ENCODE measurements at regions not wholly inside any gene's neighbourhood (a gene's known extent, or its start where the extent isn't known, plus 50 kb on each side); places are given as distances from the start of the nearest gene placed in this dataset.

DNA sequence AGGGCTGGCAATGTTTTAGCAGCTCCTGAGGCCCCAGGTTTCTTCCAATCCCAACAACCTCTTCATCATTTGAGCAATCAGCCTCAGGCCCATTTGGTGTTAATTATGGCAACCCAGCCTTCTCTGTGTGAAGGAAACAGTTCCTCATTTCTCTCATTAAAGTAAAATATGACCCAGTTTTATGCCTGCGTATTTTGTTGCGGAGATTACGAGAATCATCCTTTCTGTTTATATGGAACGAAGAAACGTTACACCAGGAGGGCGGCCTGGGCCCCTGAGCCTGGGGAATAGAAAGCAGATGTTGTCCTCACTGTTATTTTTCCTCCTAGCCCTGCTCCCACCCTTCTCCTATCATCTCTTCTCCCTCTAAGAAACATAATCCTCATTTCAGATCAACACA, 332.2 kb upstream of the USP24 start:
- TF ChIP-seq EGR1 (IDR thresholded peaks at IDR 0.05) (no peak), YY1 (IDR thresholded peaks at IDR 0.05; ENCODE audit: low read depth) (no peak), FOXM1 (IDR thresholded peaks at IDR 0.05; ENCODE audit: borderline replicate concordance, low read depth) (no peak), NFIC (IDR thresholded peaks at IDR 0.05) (no peak), TEAD4 (IDR thresholded peaks at IDR 0.05) (no peak), RAD21 (IDR thresholded peaks at IDR 0.05; ENCODE audit: low read depth) (no peak), CREB1 (IDR thresholded peaks at IDR 0.05; ENCODE audit: low read depth) (no peak)
- TF ChIP-seq, protein P1, sequence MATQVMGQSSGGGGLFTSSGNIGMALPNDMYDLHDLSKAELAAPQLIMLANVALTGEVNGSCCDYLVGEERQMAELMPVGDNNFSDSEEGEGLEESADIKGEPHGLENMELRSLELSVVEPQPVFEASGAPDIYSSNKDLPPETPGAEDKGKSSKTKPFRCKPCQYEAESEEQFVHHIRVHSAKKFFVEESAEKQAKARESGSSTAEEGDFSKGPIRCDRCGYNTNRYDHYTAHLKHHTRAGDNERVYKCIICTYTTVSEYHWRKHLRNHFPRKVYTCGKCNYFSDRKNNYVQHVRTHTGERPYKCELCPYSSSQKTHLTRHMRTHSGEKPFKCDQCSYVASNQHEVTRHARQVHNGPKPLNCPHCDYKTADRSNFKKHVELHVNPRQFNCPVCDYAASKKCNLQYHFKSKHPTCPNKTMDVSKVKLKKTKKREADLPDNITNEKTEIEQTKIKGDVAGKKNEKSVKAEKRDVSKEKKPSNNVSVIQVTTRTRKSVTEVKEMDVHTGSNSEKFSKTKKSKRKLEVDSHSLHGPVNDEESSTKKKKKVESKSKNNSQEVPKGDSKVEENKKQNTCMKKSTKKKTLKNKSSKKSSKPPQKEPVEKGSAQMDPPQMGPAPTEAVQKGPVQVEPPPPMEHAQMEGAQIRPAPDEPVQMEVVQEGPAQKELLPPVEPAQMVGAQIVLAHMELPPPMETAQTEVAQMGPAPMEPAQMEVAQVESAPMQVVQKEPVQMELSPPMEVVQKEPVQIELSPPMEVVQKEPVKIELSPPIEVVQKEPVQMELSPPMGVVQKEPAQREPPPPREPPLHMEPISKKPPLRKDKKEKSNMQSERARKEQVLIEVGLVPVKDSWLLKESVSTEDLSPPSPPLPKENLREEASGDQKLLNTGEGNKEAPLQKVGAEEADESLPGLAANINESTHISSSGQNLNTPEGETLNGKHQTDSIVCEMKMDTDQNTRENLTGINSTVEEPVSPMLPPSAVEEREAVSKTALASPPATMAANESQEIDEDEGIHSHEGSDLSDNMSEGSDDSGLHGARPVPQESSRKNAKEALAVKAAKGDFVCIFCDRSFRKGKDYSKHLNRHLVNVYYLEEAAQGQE (IDR thresholded peaks at IDR 0.05; ENCODE audit: low read depth): no peak

- TF ChIP-seq, protein P1 (IDR thresholded peaks at IDR 0.05; ENCODE audit: low read depth): no peak
- TF ChIP-seq USF1 (IDR thresholded peaks at IDR 0.05): no peak
- TF ChIP-seq EP300 (IDR thresholded peaks at IDR 0.05; ENCODE audit: borderline replicate concordance): no peak
- no peak for TF ChIP-seq ZBTB7A (IDR thresholded peaks at IDR 0.05; ENCODE audit: low read depth)
- TF ChIP-seq RAD21 (IDR thresholded peaks at IDR 0.05; ENCODE audit: low read depth): no peak
- no peak for TF ChIP-seq EGR1 (IDR thresholded peaks at IDR 0.05)
- TF ChIP-seq, protein P2, sequence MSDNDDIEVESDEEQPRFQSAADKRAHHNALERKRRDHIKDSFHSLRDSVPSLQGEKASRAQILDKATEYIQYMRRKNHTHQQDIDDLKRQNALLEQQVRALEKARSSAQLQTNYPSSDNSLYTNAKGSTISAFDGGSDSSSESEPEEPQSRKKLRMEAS (IDR thresholded peaks at IDR 0.05): no peak
- no peak for TF ChIP-seq NFIC (IDR thresholded peaks at IDR 0.05)
- no peak for TF ChIP-seq TEAD4 (IDR thresholded peaks at IDR 0.05)
- TF ChIP-seq TAF1 (IDR thresholded peaks at IDR 0.05; ENCODE audit: low read depth): no peak
- TF ChIP-seq CEBPB (IDR thresholded peaks at IDR 0.05): no peak
- TF ChIP-seq YY1 (IDR thresholded peaks at IDR 0.05; ENCODE audit: low read depth): no peak
- no peak for TF ChIP-seq CREB1 (IDR thresholded peaks at IDR 0.05; ENCODE audit: low read depth)
- no peak for TF ChIP-seq FOXM1 (IDR thresholded peaks at IDR 0.05; ENCODE audit: borderline replicate concordance, low read depth)
- TF ChIP-seq TCF12 (IDR thresholded peaks at IDR 0.05; ENCODE audit: low read depth): no peak
Measured at GRCh38 chr1:55546553-55546952, 331.4 kb upstream of the USP24 start.

DNA sequence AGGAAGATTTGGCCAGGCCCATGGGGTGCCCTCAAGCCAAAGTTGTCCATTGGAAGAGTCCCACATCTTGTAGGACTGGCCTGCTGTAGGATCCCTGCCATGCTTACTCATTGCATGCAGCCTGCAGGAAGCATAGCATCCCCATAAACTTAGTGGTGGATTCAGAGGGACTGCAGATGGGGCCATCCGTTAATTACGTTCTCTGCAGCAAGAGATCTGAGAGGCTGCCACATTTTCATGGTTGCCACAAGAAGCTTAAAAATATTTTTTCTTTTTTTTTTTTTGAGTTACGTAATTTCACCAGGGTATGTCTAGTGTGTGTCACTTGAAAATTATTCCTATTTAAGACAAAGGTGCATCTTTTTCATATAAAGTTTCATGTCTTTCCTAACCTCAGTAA, 329.7 kb upstream of the USP24 start:
- TF ChIP-seq EP300 (IDR thresholded peaks at IDR 0.05; ENCODE audit: borderline replicate concordance) (no peak), FOXM1 (IDR thresholded peaks at IDR 0.05; ENCODE audit: borderline replicate concordance, low read depth) (no peak), CREB1 (IDR thresholded peaks at IDR 0.05; ENCODE audit: low read depth) (no peak), TCF12 (IDR thresholded peaks at IDR 0.05; ENCODE audit: low read depth) (no peak), RAD21 (IDR thresholded peaks at IDR 0.05; ENCODE audit: low read depth) (no peak), TAF1 (IDR thresholded peaks at IDR 0.05; ENCODE audit: low read depth) (no peak), YY1 (IDR thresholded peaks at IDR 0.05; ENCODE audit: low read depth) (no peak), TEAD4 (IDR thresholded peaks at IDR 0.05) (no peak), ZBTB7A (IDR thresholded peaks at IDR 0.05; ENCODE audit: low read depth) (no peak), NFIC (IDR thresholded peaks at IDR 0.05) (no peak), CEBPB (IDR thresholded peaks at IDR 0.05) (no peak), USF1 (IDR thresholded peaks at IDR 0.05) (no peak), EGR1 (IDR thresholded peaks at IDR 0.05) (no peak)
- TF ChIP-seq, protein P2 (IDR thresholded peaks at IDR 0.05): no peak
- TF ChIP-seq, protein P1 (IDR thresholded peaks at IDR 0.05; ENCODE audit: low read depth): no peak

- no peak for TF ChIP-seq EP300 (IDR thresholded peaks at IDR 0.05; ENCODE audit: borderline replicate concordance)
- no peak for TF ChIP-seq TAF1 (IDR thresholded peaks at IDR 0.05; ENCODE audit: low read depth)
- TF ChIP-seq RAD21 (IDR thresholded peaks at IDR 0.05; ENCODE audit: low read depth): no peak
- no peak for TF ChIP-seq TEAD4 (IDR thresholded peaks at IDR 0.05)
- no peak for TF ChIP-seq NFIC (IDR thresholded peaks at IDR 0.05)
- TF ChIP-seq CREB1 (IDR thresholded peaks at IDR 0.05; ENCODE audit: low read depth): no peak
- no peak for TF ChIP-seq FOXM1 (IDR thresholded peaks at IDR 0.05; ENCODE audit: borderline replicate concordance, low read depth)
- no peak for TF ChIP-seq YY1 (IDR thresholded peaks at IDR 0.05; ENCODE audit: low read depth)
- TF ChIP-seq ZBTB7A (IDR thresholded peaks at IDR 0.05; ENCODE audit: low read depth): no peak
- no peak for TF ChIP-seq EGR1 (IDR thresholded peaks at IDR 0.05)
- TF ChIP-seq, protein P2 (IDR thresholded peaks at IDR 0.05): no peak
Measured at GRCh38 chr1:55542901-55543504, 327.8 kb upstream of the USP24 start.
